Tibial nerve (tissue), 4 donors: ENCODE measurements at regions not wholly inside any gene's neighbourhood (a gene's known extent, or its start where the extent isn't known, plus 50 kb on each side); places are given as distances from the start of the nearest gene placed in this dataset.

Experiments used
- CTCF ChIP-seq, 5 experiments: fragments of 200-600 bp in 3 of 5; fragments of 450-650 bp in 2 of 5; sonication (generic) in 3 of 5; IDR thresholded peaks; one replicate each; pipeline ENCODE4 v1.5.1; 2016 to 2019; ENCODE audit warnings: antibody characterized with exemption in 5 of 5, mild to moderate bottlenecking in 3 of 5, moderate library complexity in 2 of 5
- EP300 ChIP-seq, 2 donors: sonication (generic); formaldehyde crosslinking; IDR thresholded peaks; one replicate each; pipeline ENCODE4 v1.6.1; 2017; ENCODE audit warnings: antibody characterized with exemption in 2 of 2, mild to moderate bottlenecking in 1 of 2
- POLR2A ChIP-seq, 2 donors: fragments of 450-650 bp; IDR thresholded peaks; one replicate each; pipeline ENCODE4 v1.6.1; 2017; ENCODE audit warnings: antibody characterized with exemption in 2 of 2, mild to moderate bottlenecking in 2 of 2, moderate library complexity in 2 of 2

- no peak for TF ChIP-seq CTCF (IDR thresholded peaks at IDR 0.05)
- no peak for TF ChIP-seq POLR2A (IDR thresholded peaks at IDR 0.05)
- no peak for TF ChIP-seq EP300 (IDR thresholded peaks at IDR 0.05)
Observed at GRCh38 chr18:22551536-22552151, 133.9 kb upstream of the CTAGE1 start.
